ENCODE measurements at regions not wholly inside any gene's neighbourhood (a gene's known extent, or its start where the extent isn't known, plus 50 kb on each side); places are given as distances from the start of the nearest gene placed in this dataset.

DNA sequence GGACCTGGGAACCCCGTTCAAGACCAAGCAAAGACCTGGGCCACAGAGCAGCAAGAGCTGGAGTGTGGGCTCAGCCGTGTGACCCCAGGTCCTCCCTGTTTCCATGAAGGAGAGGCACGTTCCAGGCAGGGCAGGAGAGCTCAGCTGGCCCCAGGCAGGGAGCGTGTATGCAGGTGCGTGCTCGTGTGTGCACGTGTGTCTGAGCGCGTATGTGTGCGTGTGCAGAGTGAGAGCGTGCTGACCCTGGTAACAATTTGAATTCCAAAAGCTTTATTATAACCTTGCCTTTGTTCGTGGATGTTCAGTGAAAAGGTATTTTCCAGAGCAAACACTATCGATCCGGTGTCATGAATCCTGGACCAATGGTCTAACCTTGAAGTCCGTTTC is 54.6 kb downstream of the FOXL3 start:
- no peak for DNase-seq
- no peak for ATAC-seq
- TF ChIP-seq, protein P1, sequence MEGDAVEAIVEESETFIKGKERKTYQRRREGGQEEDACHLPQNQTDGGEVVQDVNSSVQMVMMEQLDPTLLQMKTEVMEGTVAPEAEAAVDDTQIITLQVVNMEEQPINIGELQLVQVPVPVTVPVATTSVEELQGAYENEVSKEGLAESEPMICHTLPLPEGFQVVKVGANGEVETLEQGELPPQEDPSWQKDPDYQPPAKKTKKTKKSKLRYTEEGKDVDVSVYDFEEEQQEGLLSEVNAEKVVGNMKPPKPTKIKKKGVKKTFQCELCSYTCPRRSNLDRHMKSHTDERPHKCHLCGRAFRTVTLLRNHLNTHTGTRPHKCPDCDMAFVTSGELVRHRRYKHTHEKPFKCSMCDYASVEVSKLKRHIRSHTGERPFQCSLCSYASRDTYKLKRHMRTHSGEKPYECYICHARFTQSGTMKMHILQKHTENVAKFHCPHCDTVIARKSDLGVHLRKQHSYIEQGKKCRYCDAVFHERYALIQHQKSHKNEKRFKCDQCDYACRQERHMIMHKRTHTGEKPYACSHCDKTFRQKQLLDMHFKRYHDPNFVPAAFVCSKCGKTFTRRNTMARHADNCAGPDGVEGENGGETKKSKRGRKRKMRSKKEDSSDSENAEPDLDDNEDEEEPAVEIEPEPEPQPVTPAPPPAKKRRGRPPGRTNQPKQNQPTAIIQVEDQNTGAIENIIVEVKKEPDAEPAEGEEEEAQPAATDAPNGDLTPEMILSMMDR (IDR thresholded peaks at IDR 0.05), result no peak
- H3K9me3 ChIP-seq, result no peaks in the 10 kb centered on the region
- no peaks in the 10 kb centered on the region for H3K4me1 ChIP-seq
- H3K4me3 ChIP-seq, result no peak overlapping the region
- no peaks in the 10 kb centered on the region for H3K36me3 ChIP-seq
- intact Hi-C loops (cut with DNase I), result no loop called here
- no peak overlapping the region for H3K27ac ChIP-seq
- no peaks in the 10 kb centered on the region for H3K27me3 ChIP-seq

GRCh38 chr7:346116-346898 is 56.3 kb downstream of the FOXL3 start:
- intact Hi-C loops (cut with DNase I), result no loop called here
- TF ChIP-seq, protein P1 (IDR thresholded peaks at IDR 0.05), result no peak
- Histone ChIP-seq H3K27me3 (no peaks in the 10 kb centered on the region), H3K4me1 (no peaks in the 10 kb centered on the region), H3K27ac (no peak overlapping the region), H3K36me3 (no peaks in the 10 kb centered on the region), H3K4me3 (no peak overlapping the region), H3K9me3 (no peaks in the 10 kb centered on the region)
- no peak for ATAC-seq
- no peak for DNase-seq

DNA sequence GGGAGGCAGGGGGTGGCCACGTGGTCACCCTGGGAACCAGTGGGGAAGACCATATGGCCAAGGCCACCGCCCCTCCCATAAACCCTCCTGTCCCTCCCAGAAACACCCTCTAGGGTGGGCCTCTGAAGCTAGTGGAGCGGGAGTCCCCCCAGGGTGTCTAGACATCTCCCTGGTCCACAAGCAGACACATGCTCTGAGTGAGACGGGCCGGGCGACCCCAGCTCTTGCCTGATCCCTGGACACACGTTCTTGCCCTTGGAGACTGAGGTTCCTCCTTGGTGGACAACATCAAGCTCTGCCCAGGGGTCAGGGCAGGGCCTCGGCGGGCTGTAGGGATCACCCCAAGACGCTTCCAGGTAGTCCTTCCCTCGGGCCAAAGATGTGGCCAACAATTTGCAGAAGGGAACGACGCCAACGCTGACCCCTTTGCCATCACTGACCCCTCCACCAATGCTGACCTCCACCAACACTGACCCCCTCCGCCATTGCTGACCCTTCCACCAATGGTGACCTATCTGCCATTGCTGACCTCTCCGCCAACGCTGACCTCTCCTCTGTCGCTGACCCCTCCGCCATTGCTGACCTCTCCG is 57.1 kb downstream of the FOXL3 start:
- Histone ChIP-seq H3K27ac (no peak overlapping the region), H3K4me1 (no peaks in the 10 kb centered on the region), H3K36me3 (no peaks in the 10 kb centered on the region), H3K9me3 (no peaks in the 10 kb centered on the region), H3K4me3 (no peak overlapping the region), H3K27me3 (no peaks in the 10 kb centered on the region)
- ATAC-seq (no peak), DNase-seq (no peak)
- TF ChIP-seq, protein P1 (IDR thresholded peaks at IDR 0.05), result no peak
- intact Hi-C loops (cut with DNase I), result no loop called here

DNA sequence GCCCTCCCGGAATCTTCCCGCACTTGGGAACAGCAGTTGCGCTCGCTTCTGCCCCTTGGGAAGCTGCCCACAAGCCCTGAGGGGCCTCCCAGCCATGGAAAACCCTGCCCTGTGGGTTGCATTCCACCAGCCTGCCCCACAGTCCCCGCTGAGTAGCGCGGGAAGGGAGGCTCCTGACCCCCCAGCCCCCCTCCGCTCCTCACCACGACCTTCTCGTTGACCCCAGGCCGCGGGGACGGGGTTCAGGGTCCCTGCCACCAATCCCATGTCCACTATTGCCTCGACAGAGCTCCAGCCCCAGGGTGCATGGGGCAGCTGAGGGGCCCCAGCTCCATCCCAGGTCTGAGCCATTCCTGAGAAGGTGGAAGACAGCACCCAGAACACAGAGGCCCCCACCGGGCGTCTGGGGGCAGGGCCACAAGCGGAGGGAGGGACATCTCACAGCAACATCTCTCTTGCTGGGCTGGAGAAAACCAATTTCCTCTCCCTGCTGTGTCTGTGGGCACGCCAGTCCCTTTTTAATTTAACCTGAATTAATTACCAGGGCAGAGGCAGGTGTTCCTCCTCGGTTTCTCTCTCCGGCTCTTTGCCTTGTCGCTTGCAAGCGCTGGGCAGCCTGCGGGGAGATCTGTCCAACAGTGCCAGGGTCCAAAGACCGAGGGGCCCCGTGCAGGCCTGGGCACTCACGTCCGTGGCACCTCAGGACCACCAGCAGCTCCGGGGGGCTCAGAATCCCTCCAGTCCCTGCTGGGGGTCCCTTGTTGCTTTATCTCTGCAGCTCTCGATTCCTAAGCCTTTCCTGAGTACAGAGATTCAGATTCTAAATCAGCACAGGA is 57.9 kb downstream of the FOXL3 start:
- H3K27me3 ChIP-seq, result no peaks in the 10 kb centered on the region
- no peaks in the 10 kb centered on the region for H3K4me1 ChIP-seq
- H3K9me3 ChIP-seq, result no peaks in the 10 kb centered on the region
- ATAC-seq (no peak), DNase-seq (no peak)
- no peak overlapping the region for H3K4me3 ChIP-seq
- intact Hi-C loops (cut with DNase I), result no loop called here
- H3K27ac ChIP-seq, result no peak overlapping the region
- TF ChIP-seq, protein P1 (IDR thresholded peaks at IDR 0.05), result no peak
- H3K36me3 ChIP-seq, result no peaks in the 10 kb centered on the region

- intact Hi-C loops (cut with DNase I), result no loop called here
- H3K4me1 ChIP-seq, result no peaks in the 10 kb centered on the region
- no peaks in the 10 kb centered on the region for H3K27me3 ChIP-seq
- no peak overlapping the region for H3K4me3 ChIP-seq
- ATAC-seq (no peak), DNase-seq (no peak)
- no peaks in the 10 kb centered on the region for H3K9me3 ChIP-seq
- no peak overlapping the region for H3K27ac ChIP-seq
- no peaks in the 10 kb centered on the region for H3K36me3 ChIP-seq
- TF ChIP-seq, protein P1 (IDR thresholded peaks at IDR 0.05), result no peak
Measured at GRCh38 chr7:348480-348844, 58.5 kb downstream of the FOXL3 start.

Data from upper lobe of right lung (tissue), 1 donor.